ENCODE measurements at regions not wholly inside any gene's neighbourhood (a gene's known extent, or its start where the extent isn't known, plus 50 kb on each side); places are given as distances from the start of the nearest gene placed in this dataset.
"Not testable (repeated sequence)": the region's sequence is repeated elsewhere in the genome, so short reads cannot be mapped to it uniquely, and the experiment has no call there.

- H3K27me3 ChIP-seq (ENCODE audit: insufficient read depth, low read length); H3K36me3 ChIP-seq (ENCODE audit: insufficient read depth, low read length); H3K79me2 ChIP-seq (ENCODE audit: control insufficient read depth, insufficient read depth, low read length, unreplicated experiment); H3K4me3 ChIP-seq (ENCODE audit: low read depth, low read length); H3K4me1 ChIP-seq (ENCODE audit: control insufficient read depth, insufficient read depth, low read length, unreplicated experiment); H3K27ac ChIP-seq (ENCODE audit: low read depth, low read length); H2AFZ ChIP-seq (ENCODE audit: low read length, unreplicated experiment): not testable (repeated sequence)
These were observed 73.0 kb upstream of the ACBD5 start for GRCh38 chr10:27313586-27313985.

GRCh38 chr10:27312854-27313253, 72.3 kb upstream of the ACBD5 start:
- Histone ChIP-seq H3K4me1 (ENCODE audit: control insufficient read depth, insufficient read depth, low read length, unreplicated experiment) (no peaks in the 10 kb centered on the region), H3K79me2 (ENCODE audit: control insufficient read depth, insufficient read depth, low read length, unreplicated experiment) (no peaks in the 10 kb centered on the region), H3K27ac (ENCODE audit: low read depth, low read length) (no peak overlapping the region), H2AFZ (ENCODE audit: low read length, unreplicated experiment) (no peak overlapping the region), H3K36me3 (ENCODE audit: insufficient read depth, low read length) (no peaks in the 10 kb centered on the region), H3K4me3 (ENCODE audit: low read depth, low read length) (no peak overlapping the region), H3K27me3 (ENCODE audit: insufficient read depth, low read length) (peaks cover 5% of the 10 kb centered on the region; the same call in 1 of the 2 replicates)

- H3K27me3 ChIP-seq (ENCODE audit: insufficient read depth, low read length); H3K4me1 ChIP-seq (ENCODE audit: control insufficient read depth, insufficient read depth, low read length, unreplicated experiment); H3K27ac ChIP-seq (ENCODE audit: low read depth, low read length); H3K4me3 ChIP-seq (ENCODE audit: low read depth, low read length); H3K79me2 ChIP-seq (ENCODE audit: control insufficient read depth, insufficient read depth, low read length, unreplicated experiment); H3K36me3 ChIP-seq (ENCODE audit: insufficient read depth, low read length); H2AFZ ChIP-seq (ENCODE audit: low read length, unreplicated experiment): not testable (repeated sequence)
These were observed 71.2 kb upstream of the ACBD5 start for GRCh38 chr10:27311809-27312208.

GRCh38 chr10:27298522-27298850, 57.9 kb upstream of the ACBD5 start:
- H2AFZ ChIP-seq (ENCODE audit: low read length, unreplicated experiment); H3K79me2 ChIP-seq (ENCODE audit: control insufficient read depth, insufficient read depth, low read length, unreplicated experiment); H3K27me3 ChIP-seq (ENCODE audit: insufficient read depth, low read length); H3K4me1 ChIP-seq (ENCODE audit: control insufficient read depth, insufficient read depth, low read length, unreplicated experiment); H3K27ac ChIP-seq (ENCODE audit: low read depth, low read length); H3K36me3 ChIP-seq (ENCODE audit: insufficient read depth, low read length): not testable (repeated sequence)
- peak overlapping the region; percentile 29; the same call in 1 of the 2 replicates for H3K4me3 ChIP-seq (ENCODE audit: low read depth, low read length)

GRCh38 chr10:27297844-27298521, 57.4 kb upstream of the ACBD5 start:
- peak overlapping the region; percentile 29; the same call in 1 of the 2 replicates for H3K4me3 ChIP-seq (ENCODE audit: low read depth, low read length)
- H2AFZ ChIP-seq (ENCODE audit: low read length, unreplicated experiment): no peak overlapping the region
- no peak overlapping the region for H3K27ac ChIP-seq (ENCODE audit: low read depth, low read length)
- no peaks in the 10 kb centered on the region for H3K79me2 ChIP-seq (ENCODE audit: control insufficient read depth, insufficient read depth, low read length, unreplicated experiment)
- no peaks in the 10 kb centered on the region for H3K4me1 ChIP-seq (ENCODE audit: control insufficient read depth, insufficient read depth, low read length, unreplicated experiment)
- no peaks in the 10 kb centered on the region for H3K27me3 ChIP-seq (ENCODE audit: insufficient read depth, low read length)
- H3K36me3 ChIP-seq (ENCODE audit: insufficient read depth, low read length): no peaks in the 10 kb centered on the region

- H3K4me1 ChIP-seq (ENCODE audit: control insufficient read depth, insufficient read depth, low read length, unreplicated experiment); H3K27me3 ChIP-seq (ENCODE audit: insufficient read depth, low read length); H2AFZ ChIP-seq (ENCODE audit: low read length, unreplicated experiment); H3K4me3 ChIP-seq (ENCODE audit: low read depth, low read length); H3K79me2 ChIP-seq (ENCODE audit: control insufficient read depth, insufficient read depth, low read length, unreplicated experiment); H3K27ac ChIP-seq (ENCODE audit: low read depth, low read length); H3K36me3 ChIP-seq (ENCODE audit: insufficient read depth, low read length): not testable (repeated sequence)
These were observed 55.7 kb upstream of the ACBD5 start for GRCh38 chr10:27296285-27296684.

- peak overlapping the region; percentile 59 for H3K4me3 ChIP-seq (ENCODE audit: low read depth, low read length)
- peak overlapping the region; percentile 79 for H2AFZ ChIP-seq (ENCODE audit: low read length, unreplicated experiment)
- not testable (repeated sequence) for H3K36me3 ChIP-seq (ENCODE audit: insufficient read depth, low read length); H3K27me3 ChIP-seq (ENCODE audit: insufficient read depth, low read length); H3K27ac ChIP-seq (ENCODE audit: low read depth, low read length); H3K4me1 ChIP-seq (ENCODE audit: control insufficient read depth, insufficient read depth, low read length, unreplicated experiment); H3K79me2 ChIP-seq (ENCODE audit: control insufficient read depth, insufficient read depth, low read length, unreplicated experiment)
These were observed 50.8 kb upstream of the ACBD5 start for GRCh38 chr10:27291253-27291895.

Data from ACC112 (cell line).